HG02852 (cell line): ENCODE measurements at regions not wholly inside any gene's neighbourhood (a gene's known extent, or its start where the extent isn't known, plus 50 kb on each side); places are given as distances from the start of the nearest gene placed in this dataset.
"Not testable (repeated sequence)": the region's sequence is repeated elsewhere in the genome, so short reads cannot be mapped to it uniquely, and the experiment has no call there.

Experiments used
- ATAC-seq: cut with Tn5 transposase; IDR thresholded peaks from one replicate; pipeline ENCODE4 v1.9.1; 2021; ENCODE audit warnings: mild to moderate bottlenecking, moderate library complexity; ENCODE audit not compliant: unreplicated experiment

GRCh38 chr10:52368725-52369124 lies 54.6 kb downstream of the DKK1 start:
- ATAC-seq, result no peak

- ATAC-seq, result not testable (repeated sequence)
These were observed 60.1 kb downstream of the DKK1 start for GRCh38 chr10:52374207-52374606.

- ATAC-seq, result no peak
These were observed 62.7 kb downstream of the DKK1 start for GRCh38 chr10:52376694-52377354.

- no peak for ATAC-seq
These were observed 64.0 kb downstream of the DKK1 start for GRCh38 chr10:52378124-52378523.

- ATAC-seq, result no peak
These were observed 65.2 kb downstream of the DKK1 start for GRCh38 chr10:52379287-52379686.

- ATAC-seq, result no peak
These were observed 69.0 kb downstream of the DKK1 start for GRCh38 chr10:52383088-52383487.

GRCh38 chr10:52387744-52388143 lies 73.7 kb downstream of the DKK1 start:
- ATAC-seq, result no peak

- ATAC-seq, result no peak
These were observed 76.3 kb downstream of the DKK1 start for GRCh38 chr10:52390388-52390787.

GRCh38 chr10:52391927-52392602 lies 78.0 kb downstream of the DKK1 start:
- no peak for ATAC-seq

- no peak for ATAC-seq
These were observed 80.2 kb downstream of the DKK1 start for GRCh38 chr10:52394246-52394645.

GRCh38 chr10:52400562-52400961 lies 86.5 kb downstream of the DKK1 start:
- ATAC-seq, result no peak

- ATAC-seq, result not testable (repeated sequence)
These were observed 89.7 kb downstream of the DKK1 start for GRCh38 chr10:52403801-52404200.

GRCh38 chr10:52409195-52409594 lies 95.1 kb downstream of the DKK1 start:
- ATAC-seq, result no peak

GRCh38 chr10:52409928-52410327 lies 95.8 kb downstream of the DKK1 start:
- no peak for ATAC-seq

- ATAC-seq, result no peak
These were observed 96.8 kb downstream of the DKK1 start for GRCh38 chr10:52410916-52411315.

- no peak for ATAC-seq
These were observed 105.2 kb downstream of the DKK1 start for GRCh38 chr10:52419281-52419680.

GRCh38 chr10:52420656-52421055 lies 106.6 kb downstream of the DKK1 start:
- ATAC-seq, result no peak

- ATAC-seq, result no peak
These were observed 109.3 kb downstream of the DKK1 start for GRCh38 chr10:52423369-52423768.

GRCh38 chr10:52424341-52424740 lies 110.3 kb downstream of the DKK1 start:
- ATAC-seq, result no peak

- no peak for ATAC-seq
These were observed 120.7 kb downstream of the DKK1 start for GRCh38 chr10:52434734-52435133.

- ATAC-seq, result no peak
These were observed 122.6 kb downstream of the DKK1 start for GRCh38 chr10:52436664-52437063.

- peak; percentile 75 for ATAC-seq
These were observed 123.1 kb downstream of the DKK1 start for GRCh38 chr10:52437205-52437646.

- no peak for ATAC-seq
These were observed 124.0 kb downstream of the DKK1 start for GRCh38 chr10:52438119-52438518.
